Stimulated activated naive CD8-positive, alpha-beta T cell treated with anti-CD3 and anti-CD28 coated beads, Interleukin-15, amount 100 ng/mL, for 72 hours (primary cell): ENCODE measurements at regions not wholly inside any gene's neighbourhood (a gene's known extent, or its start where the extent isn't known, plus 50 kb on each side); places are given as distances from the start of the nearest gene placed in this dataset.
"Not testable (repeated sequence)": the region's sequence is repeated elsewhere in the genome, so short reads cannot be mapped to it uniquely, and the experiment has no call there.

Experiments
- ATAC-seq: fragments of 150-1000 bp; cut with Tn5 transposase; 2 replicates; pipeline ENCODE4 v1.10.0; 2021; ENCODE audit warnings: mild to moderate bottlenecking, moderate library complexity
- DNase-seq, 2 donors: peaks; one replicate each; pipeline ENCODE4 v3.0.0; 2021 to 2022
- H3K27ac Mint-ChIP-seq, 2 donors: one replicate each; pipeline ENCODE4 v1.8.0; 2022; ENCODE audit warnings: mild to moderate bottlenecking in 2 of 2, mixed read lengths in 2 of 2, moderate library complexity in 2 of 2
- H3K27me3 Mint-ChIP-seq: one replicate; pipeline ENCODE4 v1.8.0; 2022; ENCODE audit warnings: mixed read lengths
- H3K4me1 Mint-ChIP-seq: one replicate; pipeline ENCODE4 v1.8.0; 2022; ENCODE audit warnings: mild to moderate bottlenecking, mixed read lengths
- H3K4me3 Mint-ChIP-seq, 2 donors: one replicate each; pipeline ENCODE4 v1.8.0; 2022; ENCODE audit warnings: mild to moderate bottlenecking in 2 of 2, mixed read lengths in 2 of 2, moderate library complexity in 1 of 2
- H3K9me3 Mint-ChIP-seq, 2 donors: one replicate each; pipeline ENCODE4 v1.8.0; 2022; ENCODE audit warnings: mixed read lengths in 2 of 2

GRCh38 chr5:110852053-110852452, 113.2 kb downstream of the SLC25A46 start:
- H3K9me3 Mint-ChIP-seq, result peaks cover 5 to 17% of the 10 kb centered on the region in 2 donors
- no peak for ATAC-seq
- DNase-seq, result no peak
- no peak overlapping the region for H3K27ac Mint-ChIP-seq
- H3K27me3 Mint-ChIP-seq, result peaks cover 8% of the 10 kb centered on the region
- H3K4me1 Mint-ChIP-seq, result no peaks in the 10 kb centered on the region
- H3K4me3 Mint-ChIP-seq, result no peak overlapping the region

- no peaks in the 10 kb centered on the region for H3K4me1 Mint-ChIP-seq
- peaks cover 8% of the 10 kb centered on the region for H3K27me3 Mint-ChIP-seq
These were observed 113.7 kb downstream of the SLC25A46 start for GRCh38 chr5:110852541-110852940.

GRCh38 chr5:110853267-110853666, 114.5 kb downstream of the SLC25A46 start:
- Mint-ChIP-seq H3K27me3 (peaks cover 8% of the 10 kb centered on the region), H3K4me3 (no peak overlapping the region), H3K27ac (no peak overlapping the region), H3K4me1 (no peaks in the 10 kb centered on the region), H3K9me3 (peaks cover 5 to 14% of the 10 kb centered on the region in 2 donors)
- no peak for DNase-seq
- ATAC-seq, result no peak

More at GRCh38 chr5:110852541-110852940, 113.7 kb downstream of the SLC25A46 start:
- Mint-ChIP-seq H3K9me3 (peaks cover 5 to 17% of the 10 kb centered on the region in 2 donors), H3K27ac (no peak overlapping the region), H3K4me3 (no peak overlapping the region)
- DNase-seq (no peak), ATAC-seq (no peak)

- Mint-ChIP-seq H3K4me3 (no peak overlapping the region), H3K27ac (no peak overlapping the region), H3K27me3 (peaks cover 8% of the 10 kb centered on the region), H3K4me1 (no peaks in the 10 kb centered on the region), H3K9me3 (peaks cover 5% of the 10 kb centered on the region in 2 donors)
- DNase-seq (no peak), ATAC-seq (no peak)
These were observed 115.4 kb downstream of the SLC25A46 start for GRCh38 chr5:110854200-110854599.

- Mint-ChIP-seq H3K4me1 (no peaks in the 10 kb centered on the region), H3K4me3 (no peak overlapping the region), H3K9me3 (no peaks in the 10 kb centered on the region), H3K27me3 (peaks cover 8% of the 10 kb centered on the region), H3K27ac (no peak overlapping the region)
- ATAC-seq, result no peak
- DNase-seq, result no peak
These were observed 117.2 kb downstream of the SLC25A46 start for GRCh38 chr5:110855961-110856360.

- no peaks in the 10 kb centered on the region for H3K4me1 Mint-ChIP-seq
- H3K9me3 Mint-ChIP-seq, result no peaks in the 10 kb centered on the region
- H3K4me3 Mint-ChIP-seq, result no peak overlapping the region
- DNase-seq, result no peak
- no peak overlapping the region for H3K27ac Mint-ChIP-seq
- ATAC-seq, result peak; percentile 33
- no peaks in the 10 kb centered on the region for H3K27me3 Mint-ChIP-seq
These were observed 126.7 kb downstream of the SLC25A46 start for GRCh38 chr5:110865400-110866094.

- ATAC-seq (no peak), DNase-seq (no peak)
- Mint-ChIP-seq H3K4me1 (no peaks in the 10 kb centered on the region), H3K27ac (no peak overlapping the region), H3K4me3 (no peak overlapping the region), H3K9me3 (no peaks in the 10 kb centered on the region), H3K27me3 (no peaks in the 10 kb centered on the region)
These were observed 131.1 kb downstream of the SLC25A46 start for GRCh38 chr5:110869927-110870326.

- no peak overlapping the region for H3K27ac Mint-ChIP-seq
- no peaks in the 10 kb centered on the region for H3K4me1 Mint-ChIP-seq
- no peaks in the 10 kb centered on the region for H3K27me3 Mint-ChIP-seq
- DNase-seq (no peak), ATAC-seq (peak; percentile 7)
- no peak overlapping the region for H3K4me3 Mint-ChIP-seq
- H3K9me3 Mint-ChIP-seq, result no peaks in the 10 kb centered on the region
These were observed 133.4 kb downstream of the SLC25A46 start for GRCh38 chr5:110872200-110872599.

GRCh38 chr5:110872963-110873362, 134.2 kb downstream of the SLC25A46 start:
- DNase-seq (no peak), ATAC-seq (peak; percentile 45)
- no peaks in the 10 kb centered on the region for H3K9me3 Mint-ChIP-seq
- no peak overlapping the region for H3K27ac Mint-ChIP-seq
- no peak overlapping the region for H3K4me3 Mint-ChIP-seq
- no peaks in the 10 kb centered on the region for H3K4me1 Mint-ChIP-seq
- H3K27me3 Mint-ChIP-seq, result no peaks in the 10 kb centered on the region

GRCh38 chr5:110873773-110874437, 135.1 kb downstream of the SLC25A46 start:
- no peaks in the 10 kb centered on the region for H3K4me1 Mint-ChIP-seq
- H3K27ac Mint-ChIP-seq, result no peak overlapping the region
- no peaks in the 10 kb centered on the region for H3K27me3 Mint-ChIP-seq
- no peak overlapping the region for H3K4me3 Mint-ChIP-seq
- no peak for ATAC-seq
- no peaks in the 10 kb centered on the region for H3K9me3 Mint-ChIP-seq
- DNase-seq, result no peak

GRCh38 chr5:110875115-110875514, 136.3 kb downstream of the SLC25A46 start:
- not testable (repeated sequence) for H3K27ac Mint-ChIP-seq, H3K4me3 Mint-ChIP-seq, H3K27me3 Mint-ChIP-seq, DNase-seq, H3K4me1 Mint-ChIP-seq, ATAC-seq, H3K9me3 Mint-ChIP-seq

- no peaks in the 10 kb centered on the region for H3K27me3 Mint-ChIP-seq
- no peaks in the 10 kb centered on the region for H3K4me1 Mint-ChIP-seq
- DNase-seq (no peak), ATAC-seq (no peak)
- no peak overlapping the region for H3K4me3 Mint-ChIP-seq
- H3K27ac Mint-ChIP-seq, result no peak overlapping the region
- no peaks in the 10 kb centered on the region for H3K9me3 Mint-ChIP-seq
These were observed 139.3 kb downstream of the SLC25A46 start for GRCh38 chr5:110878115-110878514.

- no peak for ATAC-seq
- Mint-ChIP-seq H3K4me1 (no peaks in the 10 kb centered on the region), H3K27ac (peak overlapping the region in 1 of 2 donors; percentile 42), H3K4me3 (no peak overlapping the region), H3K9me3 (no peaks in the 10 kb centered on the region), H3K27me3 (no peaks in the 10 kb centered on the region)
- no peak for DNase-seq
These were observed 140.9 kb downstream of the SLC25A46 start for GRCh38 chr5:110879675-110880074.

- ATAC-seq (no peak), DNase-seq (no peak)
- Mint-ChIP-seq H3K4me3 (no peak overlapping the region), H3K9me3 (no peaks in the 10 kb centered on the region), H3K4me1 (no peaks in the 10 kb centered on the region), H3K27ac (no peak overlapping the region), H3K27me3 (no peaks in the 10 kb centered on the region)
These were observed 141.6 kb downstream of the SLC25A46 start for GRCh38 chr5:110880413-110880812.

- no peak for DNase-seq
These were observed 145.2 kb downstream of the SLC25A46 start for GRCh38 chr5:110884005-110884404.

GRCh38 chr5:110887170-110887569, 148.4 kb downstream of the SLC25A46 start:
- H3K27ac Mint-ChIP-seq, H3K4me3 Mint-ChIP-seq, DNase-seq, H3K4me1 Mint-ChIP-seq, ATAC-seq, H3K27me3 Mint-ChIP-seq: not testable (repeated sequence)
- H3K9me3 Mint-ChIP-seq, result peaks cover 0 to 44% of the 10 kb centered on the region in 2 donors

More at GRCh38 chr5:110884005-110884404, 145.2 kb downstream of the SLC25A46 start:
- H3K27me3 Mint-ChIP-seq, result no peaks in the 10 kb centered on the region
- H3K4me1 Mint-ChIP-seq, result no peaks in the 10 kb centered on the region
- no peak for ATAC-seq
- H3K9me3 Mint-ChIP-seq, result peaks cover 0 to 14% of the 10 kb centered on the region in 2 donors
- no peak overlapping the region for H3K27ac Mint-ChIP-seq
- no peak overlapping the region for H3K4me3 Mint-ChIP-seq
